ENCODE measurements at regions not wholly inside any gene's neighbourhood (a gene's known extent, or its start where the extent isn't known, plus 50 kb on each side); places are given as distances from the start of the nearest gene placed in this dataset.

DNA sequence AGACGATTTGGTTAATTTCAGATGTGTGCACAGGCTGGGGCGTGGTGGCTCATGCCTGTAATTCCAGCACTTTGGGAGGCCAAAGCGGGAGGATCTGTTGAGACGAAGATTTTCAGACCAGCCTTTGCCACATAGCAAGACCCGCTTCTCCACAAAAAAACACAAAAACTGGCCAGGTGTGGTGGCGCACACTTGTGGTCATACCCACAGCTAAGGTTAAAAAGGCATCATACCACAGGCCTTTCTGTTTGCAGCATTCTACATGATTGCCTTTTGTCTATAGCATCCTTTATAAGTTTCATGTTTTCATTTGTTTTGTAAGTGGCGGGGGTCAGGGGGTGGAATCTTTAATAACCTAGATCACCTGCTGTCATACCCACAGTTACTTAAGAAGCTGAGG is 239.9 kb upstream of the NOX3 start:
- no peak for DNase-seq
- no peaks in the 10 kb centered on the region for H3K27me3 ChIP-seq (ENCODE audit: control insufficient read depth, insufficient read depth, low read length)
- H3K36me3 ChIP-seq (replicated peaks; ENCODE audit: control insufficient read depth, insufficient read depth, low read length), result no peaks in the 10 kb centered on the region
- no peak overlapping the region for H3K4me3 ChIP-seq (ENCODE audit: insufficient read depth, low read depth, low read length)

DNA sequence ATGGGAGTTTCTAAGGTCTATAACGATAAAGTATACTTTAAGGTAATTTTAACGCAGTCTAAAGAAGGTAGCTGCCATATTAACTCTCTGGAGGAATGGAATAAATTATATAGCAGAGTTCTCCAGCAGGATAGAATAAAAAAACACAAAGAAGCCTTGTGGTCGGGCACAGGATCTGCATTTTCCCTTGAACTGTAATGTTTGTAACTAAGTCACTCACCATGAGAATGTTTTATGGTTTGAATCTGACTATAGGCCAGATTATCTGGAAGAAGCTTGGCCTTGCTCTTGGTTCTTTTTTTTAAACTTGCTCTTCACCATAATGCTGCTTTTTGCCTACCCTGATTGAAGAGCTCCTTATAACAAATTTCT is 238.8 kb upstream of the NOX3 start:
- no peak overlapping the region for H3K4me3 ChIP-seq (ENCODE audit: insufficient read depth, low read depth, low read length)
- no peaks in the 10 kb centered on the region for H3K27me3 ChIP-seq (ENCODE audit: control insufficient read depth, insufficient read depth, low read length)
- H3K36me3 ChIP-seq (replicated peaks; ENCODE audit: control insufficient read depth, insufficient read depth, low read length), result no peaks in the 10 kb centered on the region
- DNase-seq, result no peak

DNA sequence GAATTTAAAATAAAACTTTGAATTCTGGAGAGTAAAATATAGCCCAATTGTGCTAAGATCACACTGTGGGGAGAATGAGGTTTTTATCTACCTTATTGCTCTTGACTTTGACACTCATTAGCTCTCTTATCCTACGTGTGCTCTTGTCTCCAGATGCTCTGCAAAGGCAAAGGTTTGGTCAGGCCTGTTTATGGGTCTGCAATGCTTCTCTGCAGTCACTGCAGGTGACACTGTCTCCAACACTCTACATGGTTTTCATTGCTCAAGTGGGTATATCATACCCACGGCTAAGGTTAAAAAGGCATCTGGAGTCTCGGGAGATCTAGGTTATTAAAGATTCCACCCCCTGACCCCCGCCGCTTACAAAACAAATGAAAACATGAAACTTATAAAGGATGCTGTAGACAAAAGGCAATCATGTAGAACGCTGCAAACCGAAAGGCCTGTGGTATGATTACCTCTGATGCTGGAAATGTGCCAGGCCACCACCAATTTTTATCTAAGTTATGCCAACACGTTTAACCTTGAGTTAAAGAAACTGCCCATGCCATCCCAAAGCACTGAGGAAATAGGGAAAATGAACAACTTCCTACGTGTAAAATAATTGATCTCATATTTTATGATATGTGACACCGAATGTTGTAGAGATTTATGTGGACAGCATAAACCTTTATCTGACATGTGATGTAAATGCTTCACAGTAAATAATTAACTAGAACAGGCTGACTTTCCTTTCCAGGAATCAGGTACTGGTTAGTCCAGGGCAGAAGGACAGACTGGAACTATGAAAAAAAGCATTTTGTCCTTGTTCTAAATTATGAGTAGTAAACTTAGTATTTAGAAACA is 238.2 kb upstream of the NOX3 start:
- H3K36me3 ChIP-seq (replicated peaks; ENCODE audit: control insufficient read depth, insufficient read depth, low read length), result no peaks in the 10 kb centered on the region
- no peaks in the 10 kb centered on the region for H3K27me3 ChIP-seq (ENCODE audit: control insufficient read depth, insufficient read depth, low read length)
- H3K4me3 ChIP-seq (ENCODE audit: insufficient read depth, low read depth, low read length), result no peak overlapping the region
- DNase-seq, result no peak

DNA sequence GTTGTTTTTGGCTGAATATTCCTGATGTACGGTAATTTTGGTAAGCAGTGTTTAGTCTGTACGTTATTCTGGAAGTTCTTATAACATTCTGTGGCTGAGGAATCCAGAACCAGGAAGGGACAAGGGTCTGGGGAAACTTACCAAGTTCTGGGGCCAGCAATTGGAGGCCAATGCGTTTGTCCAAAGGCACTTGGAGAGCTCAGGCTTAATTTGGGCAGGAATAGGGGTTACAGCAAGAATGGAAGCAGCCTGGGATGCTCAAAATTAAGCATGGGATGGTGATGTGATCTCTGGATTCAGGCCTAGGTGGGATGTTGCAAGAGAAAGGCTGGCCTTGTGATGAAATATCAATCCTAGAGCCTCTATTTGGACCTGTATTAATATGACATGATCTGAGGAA is 235.2 kb upstream of the NOX3 start:
- no peak for DNase-seq
- no peak overlapping the region for H3K4me3 ChIP-seq (ENCODE audit: insufficient read depth, low read depth, low read length)

DNA sequence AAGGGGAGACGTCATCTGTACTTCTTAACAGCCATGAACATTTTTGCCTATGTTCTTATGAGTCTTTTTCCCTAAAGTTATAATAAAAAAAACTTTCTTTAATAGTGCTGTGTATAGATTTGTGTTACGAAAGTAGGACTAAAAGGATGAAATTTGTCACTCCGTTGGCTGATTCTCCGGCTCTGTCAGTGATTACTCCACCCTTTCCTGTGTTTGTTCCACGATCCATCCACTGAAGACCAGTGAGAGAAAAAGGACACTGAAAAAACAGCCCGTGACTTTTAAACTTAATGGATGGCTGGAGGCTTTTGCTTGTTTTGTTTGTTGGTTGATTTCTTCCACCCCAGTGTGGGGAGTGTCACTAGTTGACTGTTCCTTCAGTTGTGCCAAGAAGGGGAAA is 232.0 kb upstream of the NOX3 start:
- no peaks in the 10 kb centered on the region for H3K27me3 ChIP-seq (ENCODE audit: control insufficient read depth, insufficient read depth, low read length)
- H3K4me3 ChIP-seq (ENCODE audit: insufficient read depth, low read depth, low read length), result no peak overlapping the region
- no peaks in the 10 kb centered on the region for H3K36me3 ChIP-seq (replicated peaks; ENCODE audit: control insufficient read depth, insufficient read depth, low read length)
- no peak for DNase-seq

More for the DNA sequence above, 235.2 kb upstream of the NOX3 start:
- Histone ChIP-seq H3K27me3 (ENCODE audit: control insufficient read depth, insufficient read depth, low read length) (no peaks in the 10 kb centered on the region), H3K36me3 (replicated peaks; ENCODE audit: control insufficient read depth, insufficient read depth, low read length) (no peaks in the 10 kb centered on the region)

DNA sequence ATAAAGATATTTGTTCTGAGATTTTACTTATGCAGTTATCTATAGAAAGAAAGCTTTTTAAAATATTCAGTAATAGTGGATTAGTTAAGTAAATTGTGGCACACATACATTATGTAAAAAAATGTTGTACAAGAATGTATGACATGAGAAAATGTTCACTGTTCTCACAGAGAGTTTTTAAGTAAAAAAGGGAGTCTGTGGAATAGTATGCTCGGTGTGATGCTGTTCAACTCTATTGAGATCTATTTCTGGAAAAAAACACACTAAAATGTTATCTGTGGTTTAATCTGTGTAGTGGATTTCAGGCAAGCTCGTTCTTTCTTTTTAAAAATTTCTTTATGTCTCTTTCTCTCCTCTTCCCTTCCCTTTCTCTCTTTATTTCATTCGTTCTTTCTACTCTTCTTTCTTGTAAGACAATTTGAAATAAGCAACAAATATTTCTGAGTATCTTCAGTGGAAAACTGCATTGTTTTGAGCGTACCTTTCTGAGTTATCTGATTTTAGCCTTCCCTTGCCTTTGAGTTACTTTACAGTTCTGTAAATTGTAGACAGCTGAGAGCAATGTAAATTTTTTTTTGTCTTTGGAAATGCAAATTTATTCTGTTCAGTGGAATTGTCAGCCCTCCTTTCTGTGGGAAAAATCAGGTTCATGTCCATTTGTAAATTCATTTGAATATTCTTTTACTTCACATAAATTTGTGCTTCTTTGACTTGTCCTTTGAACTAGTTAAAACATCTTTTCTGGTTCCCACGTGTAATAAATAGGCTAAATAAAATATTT is 229.0 kb upstream of the NOX3 start:
- no peaks in the 10 kb centered on the region for H3K27me3 ChIP-seq (ENCODE audit: control insufficient read depth, insufficient read depth, low read length)
- no peak overlapping the region for H3K4me3 ChIP-seq (ENCODE audit: insufficient read depth, low read depth, low read length)
- H3K36me3 ChIP-seq (replicated peaks; ENCODE audit: control insufficient read depth, insufficient read depth, low read length), result no peaks in the 10 kb centered on the region
- DNase-seq, result no peak

DNA sequence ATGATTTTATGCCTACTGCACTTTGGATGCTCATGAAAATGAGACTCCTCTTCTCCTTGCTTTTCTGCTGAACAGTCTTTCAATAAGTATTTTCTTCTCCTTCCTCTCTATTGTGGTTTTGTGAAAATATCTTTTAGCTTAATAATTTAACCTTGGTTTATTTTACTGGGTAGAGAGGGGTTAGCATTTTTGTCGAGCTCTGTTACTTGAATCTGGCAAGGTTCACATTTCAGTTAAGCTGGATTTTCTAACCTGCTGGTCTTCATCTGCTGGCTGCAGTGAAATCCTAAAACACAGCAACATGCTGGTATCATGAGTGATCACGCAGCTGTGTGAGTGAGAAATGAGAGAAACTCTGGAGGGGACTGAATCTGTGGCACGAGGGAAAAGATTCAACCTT is 222.7 kb upstream of the NOX3 start:
- DNase-seq, result no peak
- Histone ChIP-seq H3K27me3 (ENCODE audit: control insufficient read depth, insufficient read depth, low read length) (no peaks in the 10 kb centered on the region), H3K36me3 (replicated peaks; ENCODE audit: control insufficient read depth, insufficient read depth, low read length) (no peaks in the 10 kb centered on the region), H3K4me3 (ENCODE audit: insufficient read depth, low read depth, low read length) (no peak overlapping the region)

DNA sequence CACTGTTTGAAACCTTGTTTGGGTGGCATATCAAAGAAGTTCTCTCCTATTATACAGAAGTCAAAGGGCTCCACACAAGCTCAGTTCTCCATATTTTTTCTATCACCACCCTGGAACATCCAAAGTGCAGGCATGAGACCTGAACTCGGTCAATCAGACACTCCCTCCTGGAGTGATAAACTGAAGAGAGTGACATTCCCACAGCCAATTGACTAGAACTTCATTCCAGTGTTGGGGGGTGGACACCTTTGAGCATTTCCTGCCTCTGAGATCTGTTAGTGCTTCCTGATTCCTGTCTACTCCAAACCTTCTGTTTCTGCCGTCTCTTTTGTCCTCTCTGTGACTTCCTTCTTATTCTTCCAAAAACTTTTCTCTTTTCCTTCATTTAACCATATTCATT is 220.7 kb upstream of the NOX3 start:
- no peaks in the 10 kb centered on the region for H3K36me3 ChIP-seq (replicated peaks; ENCODE audit: control insufficient read depth, insufficient read depth, low read length)
- H3K27me3 ChIP-seq (ENCODE audit: control insufficient read depth, insufficient read depth, low read length), result no peaks in the 10 kb centered on the region
- no peak overlapping the region for H3K4me3 ChIP-seq (ENCODE audit: insufficient read depth, low read depth, low read length)
- no peak for DNase-seq

DNA sequence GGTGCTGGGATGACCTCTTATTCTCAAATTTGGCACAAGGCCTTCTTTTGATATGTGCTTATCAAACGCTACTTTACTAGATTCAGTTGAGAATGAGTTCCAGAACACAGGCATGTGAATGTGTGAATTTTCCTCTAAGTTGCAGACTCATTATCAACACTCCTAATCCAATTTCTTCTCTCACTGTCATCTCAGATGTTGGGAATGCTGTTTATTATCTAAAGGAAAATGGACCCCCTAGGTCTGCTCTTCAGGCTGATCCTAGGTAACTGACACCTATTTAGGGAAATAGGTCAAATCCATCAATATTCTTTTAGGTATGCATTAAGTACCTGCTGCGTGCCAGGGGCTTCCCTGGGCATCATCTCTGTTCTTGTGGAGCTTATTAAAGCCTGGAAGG is 215.0 kb upstream of the NOX3 start:
- H3K4me3 ChIP-seq (ENCODE audit: insufficient read depth, low read depth, low read length), result no peak overlapping the region
- no peaks in the 10 kb centered on the region for H3K27me3 ChIP-seq (ENCODE audit: control insufficient read depth, insufficient read depth, low read length)
- no peak for DNase-seq

DNA sequence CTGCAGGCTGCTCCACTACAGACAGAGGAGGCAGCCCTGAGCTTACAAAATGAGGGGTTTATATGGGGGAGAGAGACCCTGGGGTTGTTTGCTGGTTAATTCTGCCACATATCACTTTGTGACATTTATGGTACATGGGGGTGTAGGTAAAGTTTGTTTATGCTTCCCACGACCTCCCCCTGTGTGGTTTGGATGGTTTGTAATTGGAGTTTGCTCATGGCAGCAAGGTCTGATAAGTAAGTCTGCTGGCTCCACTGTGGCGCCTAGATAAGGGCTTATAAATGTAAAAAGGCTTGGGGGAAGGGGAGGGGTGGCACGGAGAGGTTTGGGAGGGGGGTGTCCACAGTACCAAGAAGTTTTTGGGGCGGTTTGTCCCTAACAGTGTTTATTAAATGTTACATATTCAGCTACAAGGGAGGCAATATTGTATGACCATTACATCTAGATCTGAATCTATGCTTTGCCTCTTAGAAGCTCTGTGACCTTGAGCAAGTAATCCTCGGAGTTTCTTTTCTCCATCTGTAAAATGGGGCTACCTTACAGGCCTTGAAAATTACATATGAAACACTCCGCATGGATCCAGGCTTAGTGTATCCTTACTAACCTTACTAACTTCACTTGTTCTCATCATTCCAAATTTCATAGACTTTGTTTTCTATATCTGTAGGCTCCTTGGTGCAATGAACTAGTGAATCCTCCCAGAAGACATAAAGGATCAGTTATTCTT is 204.8 kb upstream of the NOX3 start:
- Histone ChIP-seq H3K27me3 (ENCODE audit: control insufficient read depth, insufficient read depth, low read length) (no peaks in the 10 kb centered on the region), H3K4me3 (ENCODE audit: insufficient read depth, low read depth, low read length) (no peak overlapping the region), H3K36me3 (replicated peaks; ENCODE audit: control insufficient read depth, insufficient read depth, low read length) (no peaks in the 10 kb centered on the region)
- no peak for DNase-seq

More for the DNA sequence above, 215.0 kb upstream of the NOX3 start:
- H3K36me3 ChIP-seq (replicated peaks; ENCODE audit: control insufficient read depth, insufficient read depth, low read length), result no peaks in the 10 kb centered on the region

DNA sequence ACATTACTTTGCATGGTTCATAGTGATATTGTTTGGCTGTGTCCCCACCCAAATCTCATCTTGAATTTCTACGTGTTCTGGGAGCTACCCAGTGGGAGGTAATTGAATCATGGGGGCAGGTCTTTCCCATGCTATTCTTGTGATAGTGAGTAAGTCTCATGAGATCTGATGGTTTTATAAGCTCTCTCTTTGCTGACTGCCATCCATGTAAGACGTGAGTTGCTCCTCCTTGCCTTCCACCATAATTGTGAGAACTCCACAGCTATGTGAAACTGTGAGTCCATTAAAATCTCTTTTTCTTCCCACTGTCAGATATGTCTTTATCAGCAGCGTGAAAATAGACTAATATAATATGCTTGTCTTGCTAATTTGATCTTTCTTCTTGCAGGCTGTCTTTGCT is 200.4 kb upstream of the NOX3 start:
- Histone ChIP-seq H3K36me3 (replicated peaks; ENCODE audit: control insufficient read depth, insufficient read depth, low read length) (no peaks in the 10 kb centered on the region), H3K27me3 (ENCODE audit: control insufficient read depth, insufficient read depth, low read length) (no peaks in the 10 kb centered on the region), H3K4me3 (ENCODE audit: insufficient read depth, low read depth, low read length) (no peak overlapping the region)
- DNase-seq, result no peak

DNA sequence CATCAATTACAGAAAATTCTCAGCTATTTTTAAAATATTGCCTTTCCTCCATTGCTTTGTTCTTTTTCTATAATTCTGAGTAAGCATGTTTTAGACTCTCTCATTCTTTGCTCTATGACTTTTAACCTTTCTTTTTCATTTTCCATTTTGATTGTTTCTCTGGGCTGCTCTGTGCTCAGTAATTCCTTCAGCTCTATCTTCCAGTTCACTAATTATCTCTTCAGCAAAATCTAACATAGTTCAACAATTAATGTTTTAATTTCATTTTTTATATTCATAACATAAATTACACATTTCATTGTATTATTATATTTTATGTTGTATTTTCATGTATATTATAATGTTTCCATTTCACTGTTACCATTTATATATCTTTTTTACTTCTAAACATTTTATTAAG is 198.8 kb upstream of the NOX3 start:
- H3K27me3 ChIP-seq (ENCODE audit: control insufficient read depth, insufficient read depth, low read length), result no peaks in the 10 kb centered on the region
- no peak overlapping the region for H3K4me3 ChIP-seq (ENCODE audit: insufficient read depth, low read depth, low read length)
- H3K36me3 ChIP-seq (replicated peaks; ENCODE audit: control insufficient read depth, insufficient read depth, low read length), result no peaks in the 10 kb centered on the region
- DNase-seq, result no peak

DNA sequence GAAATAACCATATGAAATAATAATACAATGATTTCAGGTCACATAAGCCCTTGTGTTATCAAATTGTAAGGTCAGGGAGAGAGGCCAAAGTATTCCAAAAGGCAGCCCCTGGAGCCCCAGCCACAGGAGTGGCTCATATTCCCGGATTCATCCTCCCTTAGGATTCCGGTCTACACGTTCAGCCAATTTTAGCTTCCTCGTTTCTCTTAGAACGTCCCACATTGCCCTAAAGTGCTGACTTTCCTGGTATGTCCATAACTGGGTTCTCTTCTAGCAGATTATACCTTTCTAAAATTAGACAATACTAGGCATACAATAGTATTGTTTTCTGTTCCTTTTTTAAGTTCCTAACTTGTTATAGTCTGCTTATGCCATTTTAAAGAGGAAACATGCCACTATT is 192.7 kb upstream of the NOX3 start:
- DNase-seq, result no peak
- Histone ChIP-seq H3K36me3 (replicated peaks; ENCODE audit: control insufficient read depth, insufficient read depth, low read length) (no peaks in the 10 kb centered on the region), H3K27me3 (ENCODE audit: control insufficient read depth, insufficient read depth, low read length) (no peaks in the 10 kb centered on the region), H3K4me3 (ENCODE audit: insufficient read depth, low read depth, low read length) (no peak overlapping the region)

DNA sequence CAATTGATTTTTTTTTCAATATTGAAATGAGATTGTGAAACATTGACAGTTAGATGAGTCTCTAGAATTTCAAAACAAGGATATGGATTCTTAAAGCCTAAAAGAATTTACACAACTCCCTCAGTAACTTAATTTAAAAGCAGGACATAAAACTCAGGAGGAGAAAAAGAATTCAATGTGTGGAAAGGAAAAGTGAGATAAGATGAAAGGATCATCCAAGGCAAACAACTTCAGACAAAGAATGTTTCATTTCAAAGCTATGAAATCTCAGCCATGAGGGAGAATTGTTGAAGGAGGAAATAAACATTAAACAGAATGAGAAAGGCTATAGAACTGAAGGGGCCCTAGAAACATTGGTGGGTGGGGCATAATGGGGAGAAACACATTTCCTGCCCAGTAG is 191.7 kb upstream of the NOX3 start:
- no peak for DNase-seq
- H3K4me3 ChIP-seq (ENCODE audit: insufficient read depth, low read depth, low read length), result no peak overlapping the region
- H3K27me3 ChIP-seq (ENCODE audit: control insufficient read depth, insufficient read depth, low read length), result no peaks in the 10 kb centered on the region
- no peaks in the 10 kb centered on the region for H3K36me3 ChIP-seq (replicated peaks; ENCODE audit: control insufficient read depth, insufficient read depth, low read length)

DNA sequence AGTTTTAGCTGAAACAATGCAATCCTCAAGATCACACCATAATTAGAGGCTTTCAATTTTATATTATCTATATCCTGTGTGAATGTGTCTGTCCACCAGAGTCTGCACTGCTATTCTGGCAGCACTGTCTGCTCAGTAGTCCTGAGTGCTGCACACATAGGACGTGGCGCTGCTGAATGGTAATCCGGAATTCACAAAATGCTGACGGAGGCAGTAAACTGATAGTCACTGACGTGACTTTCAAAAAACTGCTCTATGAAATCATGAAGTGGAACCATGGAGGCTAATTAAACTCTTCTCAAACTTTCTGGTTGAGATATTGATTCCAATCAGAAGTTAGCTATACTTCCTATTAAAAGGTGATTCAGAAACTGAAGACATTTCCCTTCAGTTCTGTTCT is 190.8 kb upstream of the NOX3 start:
- H3K36me3 ChIP-seq (replicated peaks; ENCODE audit: control insufficient read depth, insufficient read depth, low read length), result no peaks in the 10 kb centered on the region
- no peak for DNase-seq
- H3K27me3 ChIP-seq (ENCODE audit: control insufficient read depth, insufficient read depth, low read length), result no peaks in the 10 kb centered on the region
- H3K4me3 ChIP-seq (ENCODE audit: insufficient read depth, low read depth, low read length), result no peak overlapping the region

All from H7 (cell line).